Suprapubic skin (tissue), 3 donors: ENCODE measurements at regions not wholly inside any gene's neighbourhood (a gene's known extent, or its start where the extent isn't known, plus 50 kb on each side); places are given as distances from the start of the nearest gene placed in this dataset.

Experiments used
- CTCF ChIP-seq, 2 donors: fragments of 200-600 bp in 1 of 2; fragments of 450-650 bp in 1 of 2; sonication (generic) in 1 of 2; IDR thresholded peaks; one replicate each; pipeline ENCODE4 v1.5.1; 2016 to 2019; ENCODE audit warnings: antibody characterized with exemption in 2 of 2, mild to moderate bottlenecking in 1 of 2, moderate library complexity in 1 of 2
- POLR2A ChIP-seq, 2 donors: fragments of 450-650 bp; IDR thresholded peaks; one replicate each; pipeline ENCODE4 v1.6.1; 2017; ENCODE audit warnings: antibody characterized with exemption in 2 of 2, mild to moderate bottlenecking in 2 of 2, moderate library complexity in 2 of 2

- TF ChIP-seq CTCF (IDR thresholded peaks at IDR 0.05) (no peak), POLR2A (IDR thresholded peaks at IDR 0.05) (no peak)
These were observed 136.9 kb downstream of the BTBD3 start for GRCh38 chr20:12054556-12054955.
